ENCODE measurements at regions not wholly inside any gene's neighbourhood (a gene's known extent, or its start where the extent isn't known, plus 50 kb on each side); places are given as distances from the start of the nearest gene placed in this dataset.

DNA sequence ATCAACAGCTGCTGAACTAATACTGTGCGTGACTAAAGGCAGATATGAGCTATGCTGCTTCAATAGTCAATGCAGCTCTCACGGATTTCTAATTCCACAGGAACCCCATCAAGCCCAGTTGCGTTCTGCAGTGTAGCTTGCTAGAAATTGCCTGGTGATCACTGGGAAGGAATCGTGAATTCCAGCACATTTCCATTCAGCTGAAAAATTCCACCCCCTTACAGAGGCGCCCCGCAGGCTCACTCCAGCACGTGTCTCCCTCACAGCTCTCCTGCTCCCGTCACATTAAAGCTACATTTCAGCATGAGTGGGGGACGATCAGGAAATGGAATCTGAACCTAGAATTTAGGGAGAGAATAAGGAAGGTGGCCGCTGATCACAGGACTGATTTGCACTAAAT is 534.8 kb downstream of the TCERG1L start:
- no peak for TF ChIP-seq CTCF (IDR thresholded peaks at IDR 0.05 in 8 of 11, conservative IDR thresholded peaks at IDR 0.05 in 3 of 11)
- TF ChIP-seq POLR2A (IDR thresholded peaks at IDR 0.05), result no peak
- TF ChIP-seq POLR2AphosphoS5 (IDR thresholded peaks at IDR 0.05), result no peak
